ENCODE measurements at regions not wholly inside any gene's neighbourhood (a gene's known extent, or its start where the extent isn't known, plus 50 kb on each side); places are given as distances from the start of the nearest gene placed in this dataset.

DNA sequence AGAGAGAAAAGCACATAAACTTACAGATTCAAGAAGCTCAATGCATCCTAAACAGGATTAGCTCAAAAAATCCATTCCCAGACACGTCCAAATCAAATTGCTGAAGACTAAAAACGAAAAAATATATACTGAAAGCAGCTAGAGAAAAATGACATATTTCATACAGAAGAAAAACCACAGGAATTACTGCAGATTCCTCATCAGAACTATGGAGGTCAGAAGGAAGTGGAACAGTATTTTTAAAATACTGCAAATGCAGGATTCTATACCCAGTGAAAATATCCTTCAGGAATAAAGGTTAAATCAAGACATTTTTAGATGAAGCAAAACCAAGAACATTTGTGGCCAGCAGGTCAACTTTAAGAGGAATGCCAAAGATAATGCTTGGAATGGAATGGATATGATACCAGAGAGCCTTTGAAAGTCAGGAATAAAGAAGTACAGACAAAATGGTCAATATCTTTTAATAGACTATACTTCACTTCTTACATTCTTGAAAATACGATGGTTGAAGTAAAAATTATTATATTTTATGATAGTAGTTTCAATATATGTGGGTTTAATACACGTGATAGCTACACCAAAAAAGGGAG is 352.9 kb downstream of the CTTN start:
- TF ChIP-seq, protein P1, sequence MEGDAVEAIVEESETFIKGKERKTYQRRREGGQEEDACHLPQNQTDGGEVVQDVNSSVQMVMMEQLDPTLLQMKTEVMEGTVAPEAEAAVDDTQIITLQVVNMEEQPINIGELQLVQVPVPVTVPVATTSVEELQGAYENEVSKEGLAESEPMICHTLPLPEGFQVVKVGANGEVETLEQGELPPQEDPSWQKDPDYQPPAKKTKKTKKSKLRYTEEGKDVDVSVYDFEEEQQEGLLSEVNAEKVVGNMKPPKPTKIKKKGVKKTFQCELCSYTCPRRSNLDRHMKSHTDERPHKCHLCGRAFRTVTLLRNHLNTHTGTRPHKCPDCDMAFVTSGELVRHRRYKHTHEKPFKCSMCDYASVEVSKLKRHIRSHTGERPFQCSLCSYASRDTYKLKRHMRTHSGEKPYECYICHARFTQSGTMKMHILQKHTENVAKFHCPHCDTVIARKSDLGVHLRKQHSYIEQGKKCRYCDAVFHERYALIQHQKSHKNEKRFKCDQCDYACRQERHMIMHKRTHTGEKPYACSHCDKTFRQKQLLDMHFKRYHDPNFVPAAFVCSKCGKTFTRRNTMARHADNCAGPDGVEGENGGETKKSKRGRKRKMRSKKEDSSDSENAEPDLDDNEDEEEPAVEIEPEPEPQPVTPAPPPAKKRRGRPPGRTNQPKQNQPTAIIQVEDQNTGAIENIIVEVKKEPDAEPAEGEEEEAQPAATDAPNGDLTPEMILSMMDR (IDR thresholded peaks at IDR 0.05; ENCODE audit: low read depth, low read length, missing input control): no peak
- no peak for TF ChIP-seq TAF1 (conservative IDR thresholded peaks at IDR 0.05)
- TF ChIP-seq, protein P2, sequence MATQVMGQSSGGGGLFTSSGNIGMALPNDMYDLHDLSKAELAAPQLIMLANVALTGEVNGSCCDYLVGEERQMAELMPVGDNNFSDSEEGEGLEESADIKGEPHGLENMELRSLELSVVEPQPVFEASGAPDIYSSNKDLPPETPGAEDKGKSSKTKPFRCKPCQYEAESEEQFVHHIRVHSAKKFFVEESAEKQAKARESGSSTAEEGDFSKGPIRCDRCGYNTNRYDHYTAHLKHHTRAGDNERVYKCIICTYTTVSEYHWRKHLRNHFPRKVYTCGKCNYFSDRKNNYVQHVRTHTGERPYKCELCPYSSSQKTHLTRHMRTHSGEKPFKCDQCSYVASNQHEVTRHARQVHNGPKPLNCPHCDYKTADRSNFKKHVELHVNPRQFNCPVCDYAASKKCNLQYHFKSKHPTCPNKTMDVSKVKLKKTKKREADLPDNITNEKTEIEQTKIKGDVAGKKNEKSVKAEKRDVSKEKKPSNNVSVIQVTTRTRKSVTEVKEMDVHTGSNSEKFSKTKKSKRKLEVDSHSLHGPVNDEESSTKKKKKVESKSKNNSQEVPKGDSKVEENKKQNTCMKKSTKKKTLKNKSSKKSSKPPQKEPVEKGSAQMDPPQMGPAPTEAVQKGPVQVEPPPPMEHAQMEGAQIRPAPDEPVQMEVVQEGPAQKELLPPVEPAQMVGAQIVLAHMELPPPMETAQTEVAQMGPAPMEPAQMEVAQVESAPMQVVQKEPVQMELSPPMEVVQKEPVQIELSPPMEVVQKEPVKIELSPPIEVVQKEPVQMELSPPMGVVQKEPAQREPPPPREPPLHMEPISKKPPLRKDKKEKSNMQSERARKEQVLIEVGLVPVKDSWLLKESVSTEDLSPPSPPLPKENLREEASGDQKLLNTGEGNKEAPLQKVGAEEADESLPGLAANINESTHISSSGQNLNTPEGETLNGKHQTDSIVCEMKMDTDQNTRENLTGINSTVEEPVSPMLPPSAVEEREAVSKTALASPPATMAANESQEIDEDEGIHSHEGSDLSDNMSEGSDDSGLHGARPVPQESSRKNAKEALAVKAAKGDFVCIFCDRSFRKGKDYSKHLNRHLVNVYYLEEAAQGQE (IDR thresholded peaks at IDR 0.05): no peak
- no peak for TF ChIP-seq SP1 (IDR thresholded peaks at IDR 0.05)
- no peak for TF ChIP-seq GABPA (IDR thresholded peaks at IDR 0.05 in 1 of 2, conservative IDR thresholded peaks at IDR 0.05 in 1 of 2)

All from liver (tissue), 3 donors.